Immature natural killer cell (primary cell): ENCODE measurements at regions not wholly inside any gene's neighbourhood (a gene's known extent, or its start where the extent isn't known, plus 50 kb on each side); places are given as distances from the start of the nearest gene placed in this dataset.
A peak's percentile ranks its signal among the peaks of the same experiment; 100 is the strongest.

Experiments used
- DNase-seq, 3 donors: peaks; one replicate each; pipeline ENCODE4 v3.0.0; 2022; ENCODE audit warnings: mixed read lengths in 1 of 3
- H3K27ac Mint-ChIP-seq, 6 donors: one replicate each; pipeline ENCODE4 v1.8.0; 2020; ENCODE audit warnings: mixed read lengths in 6 of 6, mild to moderate bottlenecking in 5 of 6, inconsistent platforms in 4 of 6, moderate library complexity in 3 of 6
- H3K27me3 Mint-ChIP-seq, 3 donors: one replicate each; pipeline ENCODE4 v1.8.0; 2020 to 2021; ENCODE audit warnings: low read depth in 3 of 3, mild to moderate bottlenecking in 3 of 3, mixed read lengths in 3 of 3, moderate library complexity in 3 of 3, inconsistent platforms in 1 of 3
- H3K36me3 Mint-ChIP-seq, 3 donors: one replicate each; pipeline ENCODE4 v1.8.0; 2020; ENCODE audit warnings: mixed read lengths in 3 of 3, inconsistent platforms in 2 of 3, mild to moderate bottlenecking in 2 of 3
- H3K4me1 Mint-ChIP-seq, 2 donors: one replicate each; pipeline ENCODE4 v1.8.0; 2020; ENCODE audit warnings: inconsistent platforms in 2 of 2, mild to moderate bottlenecking in 2 of 2, mixed read lengths in 2 of 2, moderate library complexity in 1 of 2
- H3K4me3 Mint-ChIP-seq, 5 donors: one replicate each; pipeline ENCODE4 v1.8.0; 2020; ENCODE audit warnings: mild to moderate bottlenecking in 5 of 5, mixed read lengths in 5 of 5, inconsistent platforms in 3 of 5, moderate library complexity in 3 of 5
- H3K9me3 Mint-ChIP-seq, 6 donors: one replicate each; pipeline ENCODE4 v1.8.0; 2020; ENCODE audit warnings: mild to moderate bottlenecking in 6 of 6, mixed read lengths in 6 of 6, inconsistent platforms in 4 of 6, moderate library complexity in 3 of 6

GRCh38 chr7:131883769-131884168 is 327.3 kb upstream of the PODXL start:
- Mint-ChIP-seq H3K36me3 (no peaks in the 10 kb centered on the region), H3K27me3 (peaks cover 1 to 9% (median 2%) of the 10 kb centered on the region in 3 donors), H3K4me1 (no peaks in the 10 kb centered on the region), H3K4me3 (no peak overlapping the region), H3K27ac (no peak overlapping the region), H3K9me3 (peaks cover 0 to 19% (median 7%) of the 10 kb centered on the region in 6 donors)
- DNase-seq, result no peak

- no peak overlapping the region for H3K27ac Mint-ChIP-seq
- H3K36me3 Mint-ChIP-seq, result no peaks in the 10 kb centered on the region
- no peaks in the 10 kb centered on the region for H3K4me1 Mint-ChIP-seq
- no peak overlapping the region for H3K4me3 Mint-ChIP-seq
- H3K27me3 Mint-ChIP-seq, result peaks cover 1 to 9% (median 2%) of the 10 kb centered on the region in 3 donors
- H3K9me3 Mint-ChIP-seq, result peaks cover 0 to 19% (median 7%) of the 10 kb centered on the region in 6 donors
- no peak for DNase-seq
Measured at GRCh38 chr7:131883196-131883595, 326.8 kb upstream of the PODXL start.

DNA sequence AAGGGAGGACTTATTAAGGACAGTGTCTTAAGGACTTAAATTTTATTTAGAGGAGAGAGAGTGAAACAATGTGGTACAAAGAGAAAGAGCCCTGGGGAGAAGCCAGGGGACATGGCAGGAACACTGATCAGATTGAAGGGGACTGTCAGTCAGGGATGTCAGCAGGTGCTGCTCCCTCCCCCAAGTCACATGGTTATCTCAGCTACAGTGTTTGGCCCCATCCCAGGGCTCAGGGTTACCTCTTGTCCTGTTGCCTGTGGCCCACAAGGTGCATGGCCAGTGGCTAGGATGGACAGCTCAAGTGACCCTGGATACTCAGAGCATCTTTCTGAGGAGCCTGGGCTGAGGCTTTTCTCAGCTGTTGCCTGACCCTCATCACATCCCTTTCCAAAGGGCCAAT is 325.9 kb upstream of the PODXL start:
- Mint-ChIP-seq H3K9me3 (peaks cover 0 to 16% (median 6%) of the 10 kb centered on the region in 6 donors), H3K4me3 (no peak overlapping the region), H3K36me3 (no peaks in the 10 kb centered on the region), H3K4me1 (no peaks in the 10 kb centered on the region), H3K27me3 (peaks cover 0 to 9% (median 1%) of the 10 kb centered on the region in 3 donors), H3K27ac (no peak overlapping the region)
- DNase-seq, result no peak

DNA sequence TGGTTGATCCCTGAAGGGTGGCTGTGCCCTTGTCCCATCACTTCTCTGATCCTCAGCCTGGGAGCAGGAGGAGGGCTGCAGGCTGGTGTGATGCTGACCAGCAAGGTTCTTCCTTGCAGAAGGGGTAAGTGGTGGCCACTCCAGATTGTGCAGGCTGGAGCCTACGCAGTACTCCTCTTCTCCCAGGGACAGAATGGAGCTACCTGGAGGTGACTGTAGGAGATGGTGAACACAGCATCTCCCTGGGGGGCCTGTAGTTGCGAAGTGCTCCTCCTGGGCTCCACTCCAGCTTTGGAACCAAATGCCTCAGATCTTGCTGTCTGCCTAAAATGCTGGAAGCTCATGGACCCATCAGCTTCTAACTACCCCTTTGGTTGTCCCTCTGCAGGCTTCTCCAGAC is 323.6 kb upstream of the PODXL start:
- H3K4me3 Mint-ChIP-seq, result no peak overlapping the region
- no peaks in the 10 kb centered on the region for H3K9me3 Mint-ChIP-seq
- H3K36me3 Mint-ChIP-seq, result no peaks in the 10 kb centered on the region
- H3K4me1 Mint-ChIP-seq, result no peaks in the 10 kb centered on the region
- peaks cover 0 to 4% (median 0%) of the 10 kb centered on the region in 3 donors for H3K27me3 Mint-ChIP-seq
- no peak for DNase-seq
- H3K27ac Mint-ChIP-seq, result no peak overlapping the region

- Mint-ChIP-seq H3K4me1 (no peaks in the 10 kb centered on the region), H3K9me3 (no peaks in the 10 kb centered on the region), H3K36me3 (no peaks in the 10 kb centered on the region), H3K27me3 (peaks cover 0 to 4% (median 0%) of the 10 kb centered on the region in 3 donors), H3K27ac (no peak overlapping the region), H3K4me3 (no peak overlapping the region)
- no peak for DNase-seq
Measured at GRCh38 chr7:131879424-131879823, 323.0 kb upstream of the PODXL start.

GRCh38 chr7:131878777-131879176 is 322.3 kb upstream of the PODXL start:
- no peak overlapping the region for H3K4me3 Mint-ChIP-seq
- H3K27me3 Mint-ChIP-seq, result peaks cover 0 to 2% (median 0%) of the 10 kb centered on the region in 3 donors
- DNase-seq, result no peak
- no peak overlapping the region for H3K27ac Mint-ChIP-seq
- no peaks in the 10 kb centered on the region for H3K4me1 Mint-ChIP-seq
- no peaks in the 10 kb centered on the region for H3K36me3 Mint-ChIP-seq
- H3K9me3 Mint-ChIP-seq, result no peaks in the 10 kb centered on the region

DNA sequence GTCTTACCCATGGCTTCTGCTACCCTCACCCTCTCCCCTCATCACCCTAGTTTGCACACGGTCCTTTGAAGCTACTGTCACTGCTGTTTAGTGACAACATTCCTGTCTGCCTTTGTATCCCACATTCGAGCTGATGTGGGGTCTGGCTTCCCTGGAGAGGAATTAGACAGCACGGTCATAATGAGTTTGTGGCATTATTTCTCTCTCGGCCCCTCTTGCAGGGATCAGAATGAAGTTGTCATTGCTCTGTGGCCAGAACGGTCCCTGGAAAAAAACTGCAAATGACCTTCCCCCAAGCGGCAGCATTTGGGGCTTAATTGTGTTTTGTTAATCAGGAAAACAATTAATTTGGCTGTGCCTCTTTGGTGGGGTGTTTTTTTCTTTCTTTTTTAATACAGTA is 317.2 kb upstream of the PODXL start:
- no peak overlapping the region for H3K4me3 Mint-ChIP-seq
- no peak for DNase-seq
- no peaks in the 10 kb centered on the region for H3K4me1 Mint-ChIP-seq
- H3K27me3 Mint-ChIP-seq, result peaks cover 3 to 13% (median 3%) of the 10 kb centered on the region in 3 donors
- peaks cover 0 to 2% (median 0%) of the 10 kb centered on the region in 6 donors for H3K9me3 Mint-ChIP-seq
- H3K27ac Mint-ChIP-seq, result no peak overlapping the region
- no peaks in the 10 kb centered on the region for H3K36me3 Mint-ChIP-seq

DNA sequence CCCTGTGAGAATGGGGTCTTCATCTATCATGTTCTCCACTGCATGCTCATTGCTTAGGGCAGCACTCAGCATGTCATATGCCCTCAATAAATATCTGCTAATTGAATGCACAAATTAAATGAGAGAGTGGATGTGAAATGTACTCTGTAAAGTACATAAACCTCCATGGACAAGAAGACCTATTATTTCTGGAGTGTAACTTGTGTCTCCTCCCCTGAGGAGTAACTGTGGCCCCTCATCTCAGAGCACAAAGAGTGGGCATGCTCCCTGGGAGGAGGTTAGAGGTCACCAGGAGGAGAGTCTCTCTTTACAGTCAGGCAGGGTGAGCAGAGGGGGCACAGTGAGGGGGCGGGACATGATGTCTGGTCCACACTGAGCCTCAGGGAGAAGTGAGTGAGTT is 313.6 kb upstream of the PODXL start:
- no peaks in the 10 kb centered on the region for H3K4me1 Mint-ChIP-seq
- peaks cover 0 to 4% (median 0%) of the 10 kb centered on the region in 6 donors for H3K9me3 Mint-ChIP-seq
- peaks cover 3 to 15% (median 5%) of the 10 kb centered on the region in 3 donors for H3K27me3 Mint-ChIP-seq
- DNase-seq, result no peak
- H3K4me3 Mint-ChIP-seq, result no peak overlapping the region
- no peak overlapping the region for H3K27ac Mint-ChIP-seq
- H3K36me3 Mint-ChIP-seq, result no peaks in the 10 kb centered on the region

DNA sequence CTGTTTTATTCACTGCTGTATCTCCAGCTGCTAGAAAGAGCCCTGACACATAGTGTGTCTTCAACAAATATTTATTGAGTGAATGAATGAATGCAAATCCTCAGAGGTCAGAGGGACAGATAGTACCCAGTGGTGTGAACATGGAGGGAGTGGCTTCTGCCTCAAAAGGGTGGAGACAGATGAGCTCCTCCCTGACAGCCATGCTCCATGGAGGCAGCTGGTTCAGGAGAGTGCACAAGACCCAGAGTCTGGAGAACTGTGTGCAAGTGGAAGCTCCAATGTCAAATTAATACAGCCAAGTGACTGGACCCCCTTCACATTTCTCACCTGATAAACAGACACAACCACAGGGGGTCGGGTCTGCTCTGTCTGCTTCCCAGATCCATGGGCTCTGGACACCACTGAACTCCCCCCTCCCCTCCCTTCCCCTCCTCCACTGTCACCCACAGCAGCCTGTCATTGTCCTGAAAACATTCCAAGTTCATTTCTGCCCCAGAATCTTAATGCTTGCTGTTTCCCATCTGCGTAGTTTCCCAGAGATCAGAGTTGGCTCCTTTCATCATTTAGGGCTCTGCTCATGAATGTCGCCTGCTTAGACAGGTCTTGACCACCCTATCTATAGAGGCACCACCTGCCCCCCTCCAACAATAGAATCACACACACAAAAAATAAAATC is 312.9 kb upstream of the PODXL start:
- H3K27ac Mint-ChIP-seq, result no peak overlapping the region
- no peak for DNase-seq
- no peaks in the 10 kb centered on the region for H3K4me1 Mint-ChIP-seq
- peaks cover 0 to 4% (median 0%) of the 10 kb centered on the region in 6 donors for H3K9me3 Mint-ChIP-seq
- H3K36me3 Mint-ChIP-seq, result no peaks in the 10 kb centered on the region
- peaks cover 3 to 15% (median 5%) of the 10 kb centered on the region in 3 donors for H3K27me3 Mint-ChIP-seq
- H3K4me3 Mint-ChIP-seq, result no peak overlapping the region

DNA sequence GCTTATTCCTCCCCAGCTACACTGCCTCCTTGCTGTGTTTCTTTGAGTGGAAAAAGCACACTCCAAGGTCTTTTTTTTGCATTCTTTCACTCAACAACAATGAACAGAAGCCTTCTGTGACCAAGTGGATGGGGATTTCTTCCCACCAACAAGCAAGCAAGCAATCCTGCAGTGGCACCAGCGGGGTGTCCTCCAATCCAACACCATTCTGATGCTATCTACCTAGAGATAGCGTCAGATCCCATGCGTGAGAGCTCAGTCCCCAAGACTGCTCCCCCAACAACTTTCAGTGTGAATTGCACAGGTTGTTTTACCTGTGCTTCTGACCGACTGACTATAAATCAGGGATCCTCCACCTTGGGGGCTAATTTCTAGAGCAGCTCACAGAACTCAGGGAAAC is 311.0 kb upstream of the PODXL start:
- peaks cover 0 to 2% (median 0%) of the 10 kb centered on the region in 6 donors for H3K9me3 Mint-ChIP-seq
- H3K36me3 Mint-ChIP-seq, result no peaks in the 10 kb centered on the region
- H3K4me3 Mint-ChIP-seq, result no peak overlapping the region
- H3K4me1 Mint-ChIP-seq, result no peaks in the 10 kb centered on the region
- H3K27me3 Mint-ChIP-seq, result peaks cover 3 to 12% (median 5%) of the 10 kb centered on the region in 3 donors
- no peak for DNase-seq
- H3K27ac Mint-ChIP-seq, result no peak overlapping the region

DNA sequence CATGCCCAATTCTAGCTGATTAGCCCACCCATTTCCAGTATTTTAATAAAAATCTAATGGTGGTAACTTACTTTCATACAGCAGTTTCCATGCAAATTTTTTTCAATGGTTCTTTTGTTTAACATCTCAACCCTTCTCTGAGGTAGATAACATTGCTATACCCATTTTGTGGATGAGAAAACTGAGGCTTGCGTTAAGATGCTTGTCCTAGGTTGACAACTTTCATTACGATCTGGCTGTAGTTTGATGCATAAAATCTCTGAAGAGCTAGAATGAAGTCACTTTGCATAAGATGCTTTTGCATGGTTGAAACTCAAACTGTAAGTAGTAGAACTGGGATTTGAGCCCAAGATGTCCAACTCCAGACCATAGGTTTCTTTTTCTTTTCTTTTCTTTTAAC is 309.5 kb upstream of the PODXL start:
- Mint-ChIP-seq H3K9me3 (peaks cover 0 to 2% (median 0%) of the 10 kb centered on the region in 6 donors), H3K4me1 (no peaks in the 10 kb centered on the region), H3K4me3 (no peak overlapping the region), H3K36me3 (no peaks in the 10 kb centered on the region), H3K27ac (no peak overlapping the region), H3K27me3 (peaks cover 1 to 7% (median 4%) of the 10 kb centered on the region in 3 donors)
- no peak for DNase-seq

GRCh38 chr7:131861620-131862346 is 305.4 kb upstream of the PODXL start:
- no peak overlapping the region for H3K27ac Mint-ChIP-seq
- H3K4me3 Mint-ChIP-seq, result no peak overlapping the region
- no peaks in the 10 kb centered on the region for H3K36me3 Mint-ChIP-seq
- H3K27me3 Mint-ChIP-seq, result peaks cover 0 to 5% (median 4%) of the 10 kb centered on the region in 3 donors
- H3K9me3 Mint-ChIP-seq, result no peaks in the 10 kb centered on the region
- no peaks in the 10 kb centered on the region for H3K4me1 Mint-ChIP-seq
- DNase-seq, result no peak

DNA sequence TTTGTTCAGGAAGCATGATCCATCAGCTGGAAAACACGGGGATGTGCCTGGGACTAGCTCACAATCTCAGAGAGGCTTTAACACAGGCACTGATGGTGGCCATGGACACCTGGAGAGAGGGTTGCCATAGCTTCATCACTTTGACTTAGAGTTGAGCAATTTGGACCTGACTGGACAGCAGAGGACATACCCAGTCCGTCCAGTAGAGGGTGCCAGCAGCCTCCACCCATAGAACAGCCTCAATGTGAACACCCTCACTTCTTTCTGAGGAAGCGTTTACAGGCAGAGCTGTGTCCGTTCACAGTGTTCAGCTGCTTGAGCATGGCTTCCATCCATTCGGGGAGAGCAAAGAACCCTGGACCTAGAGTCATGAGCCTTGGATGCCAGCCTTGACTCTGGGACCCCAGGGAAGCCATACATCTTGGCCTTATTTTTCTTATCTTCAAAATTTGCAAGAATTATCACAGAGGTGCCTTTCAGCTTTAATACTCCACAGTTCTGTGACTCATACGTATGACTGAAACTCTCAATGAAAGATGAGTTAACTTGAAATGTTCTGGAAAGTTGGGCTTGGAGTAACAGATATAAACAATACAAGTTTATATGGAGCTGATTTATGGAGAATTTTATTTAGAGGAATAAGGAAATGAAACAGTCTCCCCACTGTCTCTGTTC is 302.9 kb upstream of the PODXL start:
- no peaks in the 10 kb centered on the region for H3K4me1 Mint-ChIP-seq
- DNase-seq, result peak; percentile 3 to 7 (median 6)
- no peaks in the 10 kb centered on the region for H3K36me3 Mint-ChIP-seq

DNA sequence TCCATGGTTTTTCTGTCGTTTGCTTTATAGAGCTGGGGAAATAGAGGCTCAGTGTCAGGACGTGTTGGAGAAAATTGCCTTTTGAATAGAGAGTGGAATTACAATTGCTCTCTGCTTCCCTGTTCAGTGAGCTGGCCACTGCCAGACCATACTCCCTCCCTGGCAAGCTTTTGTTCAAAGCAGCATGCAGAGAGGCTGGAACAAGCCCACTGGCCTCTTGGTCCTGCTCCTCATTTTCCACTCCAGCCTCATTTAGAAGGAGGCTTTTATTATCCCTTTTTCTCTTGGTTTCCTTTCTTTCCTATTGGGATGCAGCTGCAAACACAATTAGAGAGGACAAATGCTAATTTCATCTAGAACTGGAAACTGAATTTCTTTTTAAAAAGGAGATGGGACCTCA is 302.2 kb upstream of the PODXL start:
- DNase-seq, result no peak
- no peaks in the 10 kb centered on the region for H3K4me1 Mint-ChIP-seq
- H3K4me3 Mint-ChIP-seq, result no peak overlapping the region
- H3K27ac Mint-ChIP-seq, result no peak overlapping the region
- H3K36me3 Mint-ChIP-seq, result no peaks in the 10 kb centered on the region
- no peaks in the 10 kb centered on the region for H3K9me3 Mint-ChIP-seq
- peaks cover 4 to 6% (median 5%) of the 10 kb centered on the region in 3 donors for H3K27me3 Mint-ChIP-seq

More for the DNA sequence above, 302.9 kb upstream of the PODXL start:
- Mint-ChIP-seq H3K4me3 (no peak overlapping the region), H3K27ac (no peak overlapping the region), H3K9me3 (no peaks in the 10 kb centered on the region), H3K27me3 (peaks cover 4 to 6% (median 5%) of the 10 kb centered on the region in 3 donors)
